H9 (cell line): ENCODE measurements at regions not wholly inside any gene's neighbourhood (a gene's known extent, or its start where the extent isn't known, plus 50 kb on each side); places are given as distances from the start of the nearest gene placed in this dataset.

Experiments
- DNase-seq: peaks from one replicate; pipeline ENCODE4 v3.0.0-alpha.2; 2017
- H2AFZ ChIP-seq: one replicate; pipeline ENCODE4 v1.6.1; 2013; ENCODE audit warnings: mild to moderate bottlenecking, low read length, control low read depth, moderate library complexity
- H2AK5ac ChIP-seq: 2 replicates; pipeline ENCODE4 v1.6.1; 2013; ENCODE audit warnings: low read length, control low read depth, mixed read lengths; ENCODE audit not compliant: insufficient read length
- H2BK120ac ChIP-seq: one replicate; pipeline ENCODE4 v1.6.1; 2013; ENCODE audit warnings: low read depth, mild to moderate bottlenecking, low read length, control low read depth, inconsistent platforms; ENCODE audit not compliant: poor library complexity, severe bottlenecking
- H2BK12ac ChIP-seq: 2 replicates; pipeline ENCODE4 v1.6.1; 2013; ENCODE audit warnings: low read length, control low read depth, mixed read lengths, low read depth; ENCODE audit not compliant: insufficient read length
- H2BK15ac ChIP-seq: 2 replicates; pipeline ENCODE4 v1.6.1; 2013; ENCODE audit warnings: low read depth, low read length, control low read depth
- H2BK20ac ChIP-seq: one replicate; pipeline ENCODE4 v1.6.1; 2013; ENCODE audit warnings: low read depth, mild to moderate bottlenecking, low read length, control low read depth, inconsistent platforms; ENCODE audit not compliant: poor library complexity, severe bottlenecking
- H2BK5ac ChIP-seq: 2 replicates; pipeline ENCODE4 v1.6.1; 2013; ENCODE audit warnings: low read length, control low read depth, mixed read lengths; ENCODE audit not compliant: insufficient read length
- H3K14ac ChIP-seq: 2 replicates; pipeline ENCODE4 v1.6.1; 2013; ENCODE audit warnings: low read length, control low read depth; ENCODE audit not compliant: insufficient read depth
- H3K18ac ChIP-seq: 2 replicates; pipeline ENCODE4 v1.6.1; 2013; ENCODE audit warnings: low read depth, mild to moderate bottlenecking, mixed read lengths, low read length, control low read depth; ENCODE audit not compliant: insufficient read length
- H3K23ac ChIP-seq: 2 replicates; pipeline ENCODE4 v1.6.1; 2013; ENCODE audit warnings: low read length, control low read depth, mixed read lengths, low read depth; ENCODE audit not compliant: insufficient read length
- H3K23me2 ChIP-seq: 2 replicates; pipeline ENCODE4 v1.6.1; 2013; ENCODE audit warnings: low read depth, mild to moderate bottlenecking, mixed read lengths, low read length, control low read depth; ENCODE audit not compliant: insufficient read length, poor library complexity, severe bottlenecking
- H3K27ac ChIP-seq: 2 replicates; pipeline ENCODE4 v1.5.1; 2013; ENCODE audit warnings: low read length, control low read depth, mixed read lengths, low read depth; ENCODE audit not compliant: insufficient read length
- H3K27me3 ChIP-seq: 2 replicates; pipeline ENCODE4 v1.6.1; 2013; ENCODE audit warnings: low read length, control low read depth, inconsistent platforms; ENCODE audit not compliant: insufficient read depth
- H3K4ac ChIP-seq: 2 replicates; pipeline ENCODE4 v1.6.1; 2013; ENCODE audit warnings: low read depth, mild to moderate bottlenecking, control low read depth, inconsistent platforms, low read length, moderate library complexity
- H3K4me1 ChIP-seq: 2 replicates; pipeline ENCODE4 v1.6.1; 2013; ENCODE audit warnings: low read length, control low read depth, inconsistent platforms; ENCODE audit not compliant: insufficient read depth
- H3K4me2 ChIP-seq: 2 replicates; pipeline ENCODE4 v1.6.1; 2013; ENCODE audit warnings: low read length, control low read depth, mixed read lengths; ENCODE audit not compliant: insufficient read length, insufficient read depth
- H3K56ac ChIP-seq: 2 replicates; pipeline ENCODE4 v1.6.1; 2013; ENCODE audit warnings: low read depth, mild to moderate bottlenecking, mixed read lengths, low read length, control low read depth; ENCODE audit not compliant: insufficient read length
- H3K79me1 ChIP-seq: 2 replicates; pipeline ENCODE4 v1.6.1; 2013; ENCODE audit warnings: low read depth, mild to moderate bottlenecking, moderate library complexity, low read length, control low read depth, inconsistent platforms; ENCODE audit not compliant: insufficient read depth, poor library complexity, severe bottlenecking
- H3K79me2 ChIP-seq: 2 replicates; pipeline ENCODE4 v1.6.1; 2013; ENCODE audit warnings: low read length, control low read depth, inconsistent platforms; ENCODE audit not compliant: insufficient read depth
- H3K9ac ChIP-seq: 2 replicates; pipeline ENCODE4 v1.6.1; 2013; ENCODE audit warnings: low read length, control low read depth, mixed read lengths; ENCODE audit not compliant: insufficient read length; ENCODE audit errors: extremely low read depth
- H3K9me3 ChIP-seq: one replicate; pipeline ENCODE4 v1.6.1; 2013; ENCODE audit warnings: low read depth, low read length, inconsistent platforms; ENCODE audit not compliant: control insufficient read depth
- H3T11ph ChIP-seq: one replicate; pipeline ENCODE4 v1.6.1; 2013; ENCODE audit warnings: mild to moderate bottlenecking, low read length, control low read depth, inconsistent platforms
- H4K20me1 ChIP-seq: one replicate; pipeline ENCODE4 v1.6.1; 2013; ENCODE audit not compliant: control insufficient read depth, insufficient read length, insufficient read depth
- H4K5ac ChIP-seq: 2 replicates; pipeline ENCODE4 v1.6.1; 2013; ENCODE audit warnings: low read depth, mild to moderate bottlenecking, mixed read lengths, low read length, control low read depth; ENCODE audit not compliant: insufficient read length
- H4K8ac ChIP-seq: replicated peaks from 2 replicates; pipeline ENCODE4 v1.6.1; 2013; ENCODE audit warnings: low read length, control low read depth, mixed read lengths, low read depth; ENCODE audit not compliant: insufficient read length
- H4K91ac ChIP-seq: 2 replicates; pipeline ENCODE4 v1.6.1; 2013; ENCODE audit warnings: low read depth, mild to moderate bottlenecking, moderate library complexity, mixed read lengths, low read length, control low read depth; ENCODE audit not compliant: insufficient read length
- H3K27ac Mint-ChIP-seq, 3 experiments: 2 replicates in 2 of 3; 3 replicates in 1 of 3; pipeline ENCODE4 v1.8.0; 2020 to 2021; ENCODE audit warnings: mixed read lengths in 3 of 3, mild to moderate bottlenecking in 1 of 3, moderate library complexity in 1 of 3
- H3K27me3 Mint-ChIP-seq: 2 replicates; pipeline ENCODE4 v1.8.0; 2021; ENCODE audit warnings: low read depth, mild to moderate bottlenecking, moderate library complexity, mixed read lengths
- H3K36me3 Mint-ChIP-seq, 3 experiments: 2 replicates in 2 of 3; 3 replicates in 1 of 3; pipeline ENCODE4 v1.8.0; 2020 to 2021; ENCODE audit warnings: low read depth in 3 of 3, mixed read lengths in 3 of 3; ENCODE audit not compliant: insufficient read depth in 1 of 3
- H3K4me1 Mint-ChIP-seq, 2 experiments: 2 replicates each; pipeline ENCODE4 v1.8.0; 2020; ENCODE audit warnings: mixed read lengths in 2 of 2
- H3K4me3 Mint-ChIP-seq, 2 experiments: 2 replicates in 1 of 2; 3 replicates in 1 of 2; pipeline ENCODE4 v1.8.0; 2020 to 2021; ENCODE audit warnings: mild to moderate bottlenecking in 2 of 2, mixed read lengths in 2 of 2, moderate library complexity in 1 of 2
- H3K9me3 Mint-ChIP-seq, 2 experiments: 2 replicates in 1 of 2; 3 replicates in 1 of 2; pipeline ENCODE4 v1.8.0; 2020; ENCODE audit warnings: mild to moderate bottlenecking in 2 of 2, mixed read lengths in 2 of 2, moderate library complexity in 1 of 2
- CTCF ChIP-seq: fragments of 200-600 bp; sonication (generic); conservative IDR thresholded peaks from 3 replicates; pipeline ENCODE4 v1.8.0; 2021; ENCODE audit warnings: antibody characterized with exemption, mild to moderate bottlenecking
- WGBS: extraction: QIAGEN DNeasy Blood & Tissue Kit; methylation state at CpG from one replicate; pipeline ENCODE4 v1.1.7; 2013; ENCODE audit warnings: missing lambda C conversion rate, low lambda C conversion rate, mixed read lengths; ENCODE audit not compliant: insufficient read length; ENCODE audit errors: extremely low coverage; 5-methylcytosine and 5-hydroxymethylcytosine counted together

- Histone ChIP-seq H3K56ac (no peak overlapping the region), H4K5ac (no peak overlapping the region), H2BK20ac (no peak overlapping the region), H3K18ac (no peak overlapping the region), H3K9me3 (no peaks in the 10 kb centered on the region), H3K23ac (no peak overlapping the region), H3K4ac (no peak overlapping the region), H2BK120ac (no peak overlapping the region), H3K4me1 (no peaks in the 10 kb centered on the region), H3K23me2 (no peaks in the 10 kb centered on the region), H4K91ac (no peak overlapping the region), H2BK12ac (no peak overlapping the region), H2AFZ (no peak overlapping the region), H3K14ac (no peak overlapping the region), H2BK15ac (no peak overlapping the region), H3K4me2 (no peak overlapping the region), H4K20me1 (no peaks in the 10 kb centered on the region), H3K9ac (no peak overlapping the region), H3T11ph (no peak overlapping the region), H3K79me1 (no peaks in the 10 kb centered on the region), H2AK5ac (no peak overlapping the region), H3K27me3 (no peaks in the 10 kb centered on the region), H2BK5ac (no peak overlapping the region), H3K79me2 (no peaks in the 10 kb centered on the region), H3K27ac (no peak overlapping the region), H4K8ac (no peak overlapping the region)
- peaks cover 4 to 8% of the 10 kb centered on the region in 2 experiments; a peak in 3 of 4 replicates for H3K4me1 Mint-ChIP-seq
- H3K27ac Mint-ChIP-seq, result no peak overlapping the region
- no CpG with 5 or more reads among the region's 2 CpGs for WGBS
- no peak overlapping the region for H3K4me3 Mint-ChIP-seq
- H3K9me3 Mint-ChIP-seq, result no peaks in the 10 kb centered on the region; a peak in 2 of 5 replicates
- DNase-seq, result no peak
- peaks cover 0 to 4% (median 0%) of the 10 kb centered on the region in 3 experiments; a peak in 2 of 7 replicates for H3K36me3 Mint-ChIP-seq
- H3K27me3 Mint-ChIP-seq, result no peaks in the 10 kb centered on the region
- no peak for TF ChIP-seq CTCF
Measured at GRCh38 chr15:38678281-38678680, 113.7 kb upstream of the RASGRP1 start.
